Thoracic aorta (tissue), 2 donors: ENCODE measurements at regions not wholly inside any gene's neighbourhood (a gene's known extent, or its start where the extent isn't known, plus 50 kb on each side); places are given as distances from the start of the nearest gene placed in this dataset.

ENCODE experiments used
- ATAC-seq: fragments of 150-250 bp; one replicate; pipeline ENCODE4 v1.8.0; 2017; ENCODE audit warnings: low read depth; ENCODE audit not compliant: insufficient number of reproducible peaks, low FRiP score
- DNase-seq: peaks from one replicate; pipeline ENCODE4 v3.0.0-alpha.2; 2020; ENCODE audit warnings: low spot score
- H3K27ac ChIP-seq, 2 donors: fragments of 200-600 bp; sonication (generic); 1 replicate in 1 of 2; 2 replicates in 1 of 2; pipeline ENCODE4 v1.5.1; 2016; ENCODE audit warnings: mild to moderate bottlenecking in 2 of 2, moderate library complexity in 2 of 2
- H3K27me3 ChIP-seq: fragments of 200-600 bp; sonication (generic); replicated peaks from 2 replicates; pipeline ENCODE4 v1.6.0; 2016; ENCODE audit warnings: mild to moderate bottlenecking; ENCODE audit not compliant: insufficient read depth
- H3K36me3 ChIP-seq: fragments of 200-600 bp; sonication (generic); one replicate; pipeline ENCODE4 v1.5.1; 2016
- H3K4me1 ChIP-seq, 2 donors: fragments of 200-600 bp; sonication (generic); 1 replicate in 1 of 2; 2 replicates in 1 of 2; pipeline versions ENCODE4 v1.5.1 to v1.6.0; 2016; ENCODE audit warnings: low read depth in 2 of 2, mild to moderate bottlenecking in 1 of 2; ENCODE audit not compliant: control insufficient read depth in 1 of 2
- H3K4me3 ChIP-seq: fragments of 200-600 bp; sonication (generic); 2 replicates; pipeline ENCODE4 v1.5.1; 2016; ENCODE audit warnings: mild to moderate bottlenecking
- H3K9me3 ChIP-seq: fragments of 200-600 bp; sonication (generic); 2 replicates; pipeline ENCODE4 v1.5.1; 2016
- TF ChIP-seq, protein P1 (sequence below): fragments of 200-600 bp; sonication (generic); IDR thresholded peaks from one replicate; pipeline ENCODE4 v1.5.1; 2019; ENCODE audit warnings: antibody characterized with exemption

DNA sequence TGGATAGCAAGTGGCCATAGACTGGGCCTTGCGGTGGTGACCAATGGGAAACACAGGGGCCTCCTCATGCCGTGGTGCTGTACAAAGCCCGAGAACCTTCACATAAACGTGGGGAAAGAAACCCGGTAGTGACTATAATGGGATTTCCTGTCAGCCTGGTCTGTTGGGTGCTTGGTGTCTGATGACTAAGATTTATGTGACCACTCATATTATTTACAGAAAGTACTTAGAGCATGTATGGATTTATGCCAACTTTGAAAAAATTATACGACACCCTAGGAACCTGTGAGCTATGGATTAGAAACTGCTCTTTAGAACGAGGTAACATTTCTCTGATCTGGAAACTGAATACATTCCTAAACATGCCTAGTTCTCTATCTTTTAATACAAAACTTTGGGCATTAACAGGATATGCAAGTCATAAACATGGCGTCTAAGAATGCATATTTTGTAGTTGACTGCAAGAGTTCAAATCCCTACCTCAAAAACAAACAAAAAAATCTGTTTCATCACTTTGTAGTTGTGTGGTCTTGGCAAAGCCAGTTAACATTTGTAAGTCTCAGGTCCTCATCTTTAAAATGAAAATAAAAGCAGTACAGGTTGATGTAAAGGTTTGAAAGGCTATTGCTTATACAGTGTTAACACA lies 85.4 kb downstream of the TMEM167A start:
- DNase-seq (no peak), ATAC-seq (no peak)
- Histone ChIP-seq H3K9me3 (no peaks in the 10 kb centered on the region), H3K4me1 (no peaks in the 10 kb centered on the region), H3K27me3 (no peaks in the 10 kb centered on the region), H3K27ac (no peak overlapping the region), H3K36me3 (no peaks in the 10 kb centered on the region), H3K4me3 (no peak overlapping the region)
- TF ChIP-seq, protein P1, sequence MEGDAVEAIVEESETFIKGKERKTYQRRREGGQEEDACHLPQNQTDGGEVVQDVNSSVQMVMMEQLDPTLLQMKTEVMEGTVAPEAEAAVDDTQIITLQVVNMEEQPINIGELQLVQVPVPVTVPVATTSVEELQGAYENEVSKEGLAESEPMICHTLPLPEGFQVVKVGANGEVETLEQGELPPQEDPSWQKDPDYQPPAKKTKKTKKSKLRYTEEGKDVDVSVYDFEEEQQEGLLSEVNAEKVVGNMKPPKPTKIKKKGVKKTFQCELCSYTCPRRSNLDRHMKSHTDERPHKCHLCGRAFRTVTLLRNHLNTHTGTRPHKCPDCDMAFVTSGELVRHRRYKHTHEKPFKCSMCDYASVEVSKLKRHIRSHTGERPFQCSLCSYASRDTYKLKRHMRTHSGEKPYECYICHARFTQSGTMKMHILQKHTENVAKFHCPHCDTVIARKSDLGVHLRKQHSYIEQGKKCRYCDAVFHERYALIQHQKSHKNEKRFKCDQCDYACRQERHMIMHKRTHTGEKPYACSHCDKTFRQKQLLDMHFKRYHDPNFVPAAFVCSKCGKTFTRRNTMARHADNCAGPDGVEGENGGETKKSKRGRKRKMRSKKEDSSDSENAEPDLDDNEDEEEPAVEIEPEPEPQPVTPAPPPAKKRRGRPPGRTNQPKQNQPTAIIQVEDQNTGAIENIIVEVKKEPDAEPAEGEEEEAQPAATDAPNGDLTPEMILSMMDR, result no peak

GRCh38 chr5:82991059-82991458 lies 86.1 kb downstream of the TMEM167A start:
- H3K27me3 ChIP-seq, result no peaks in the 10 kb centered on the region
- H3K4me1 ChIP-seq, result no peaks in the 10 kb centered on the region
- ATAC-seq (no peak), DNase-seq (no peak)
- no peak overlapping the region for H3K27ac ChIP-seq
- no peaks in the 10 kb centered on the region for H3K36me3 ChIP-seq
- no peaks in the 10 kb centered on the region for H3K9me3 ChIP-seq
- no peak overlapping the region for H3K4me3 ChIP-seq
- TF ChIP-seq, protein P1, result no peak

GRCh38 chr5:82987188-82987587 lies 90.0 kb downstream of the TMEM167A start:
- Histone ChIP-seq H3K4me1 (no peaks in the 10 kb centered on the region), H3K27ac (no peak overlapping the region), H3K36me3 (no peaks in the 10 kb centered on the region), H3K9me3 (no peaks in the 10 kb centered on the region), H3K4me3 (no peak overlapping the region), H3K27me3 (no peaks in the 10 kb centered on the region)
- TF ChIP-seq, protein P1, result no peak
- ATAC-seq (no peak), DNase-seq (no peak)

DNA sequence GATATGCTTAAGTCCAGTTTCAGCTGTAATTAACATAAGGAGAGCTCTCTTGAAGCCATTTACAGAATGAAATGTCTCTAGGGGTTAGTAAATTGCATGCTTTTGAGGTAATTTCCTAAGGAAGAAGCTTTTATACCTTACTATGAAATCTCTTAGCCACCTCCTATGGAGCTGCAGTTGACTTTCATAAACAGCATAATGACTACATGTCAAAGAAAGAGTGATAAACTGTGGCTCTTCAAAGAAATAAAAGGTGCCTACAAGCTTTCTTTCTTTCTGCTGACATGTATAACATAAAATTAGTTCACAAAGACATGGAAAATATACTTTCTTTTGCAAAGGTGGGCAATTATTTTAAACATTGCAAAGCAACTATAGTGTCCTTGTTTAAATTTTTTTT lies 90.8 kb downstream of the TMEM167A start:
- no peak for ATAC-seq
- no peaks in the 10 kb centered on the region for H3K9me3 ChIP-seq
- TF ChIP-seq, protein P1, result no peak
- no peaks in the 10 kb centered on the region for H3K36me3 ChIP-seq
- H3K27ac ChIP-seq, result no peak overlapping the region
- no peak for DNase-seq
- H3K27me3 ChIP-seq, result no peaks in the 10 kb centered on the region
- H3K4me3 ChIP-seq, result no peak overlapping the region
- H3K4me1 ChIP-seq, result no peaks in the 10 kb centered on the region

DNA sequence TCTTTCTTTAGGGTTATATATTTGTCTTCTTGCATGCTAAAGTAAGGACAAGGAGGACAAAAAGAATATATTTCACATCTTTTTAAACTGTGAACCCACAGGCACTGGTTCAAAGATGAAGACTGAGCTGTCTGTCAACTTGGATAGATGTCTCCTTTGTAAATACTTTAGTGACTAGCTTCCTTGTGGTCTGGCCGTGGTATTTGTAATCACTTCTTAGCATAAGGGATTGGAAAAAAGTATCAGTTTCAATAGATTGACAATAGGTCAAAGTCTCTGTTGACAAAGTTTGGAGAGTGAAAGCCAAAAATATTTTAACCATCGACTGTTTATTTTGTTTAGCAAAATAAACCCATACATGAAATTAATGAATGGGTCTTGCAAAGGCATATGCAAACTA lies 91.4 kb downstream of the TMEM167A start:
- H3K4me1 ChIP-seq, result no peaks in the 10 kb centered on the region
- H3K4me3 ChIP-seq, result no peak overlapping the region
- H3K36me3 ChIP-seq, result no peaks in the 10 kb centered on the region
- no peak for DNase-seq
- H3K27me3 ChIP-seq, result no peaks in the 10 kb centered on the region
- TF ChIP-seq, protein P1, result no peak
- H3K27ac ChIP-seq, result no peak overlapping the region
- ATAC-seq, result no peak
- H3K9me3 ChIP-seq, result no peaks in the 10 kb centered on the region
